Stimulated activated CD8-positive, alpha-beta memory T cell treated with anti-CD3 and anti-CD28 coated beads, Interleukin-12 subunit alpha, Interleukin-12 subunit beta, amount 100 ng/mL, for 24 hours (primary cell): ENCODE measurements at regions not wholly inside any gene's neighbourhood (a gene's known extent, or its start where the extent isn't known, plus 50 kb on each side); places are given as distances from the start of the nearest gene placed in this dataset.
"Not testable (repeated sequence)": the region's sequence is repeated elsewhere in the genome, so short reads cannot be mapped to it uniquely, and the experiment has no call there.

Experiments
- DNase-seq: peaks from one replicate; pipeline ENCODE4 v3.0.0-alpha.2; 2020; ENCODE audit errors: extremely low read depth

DNA sequence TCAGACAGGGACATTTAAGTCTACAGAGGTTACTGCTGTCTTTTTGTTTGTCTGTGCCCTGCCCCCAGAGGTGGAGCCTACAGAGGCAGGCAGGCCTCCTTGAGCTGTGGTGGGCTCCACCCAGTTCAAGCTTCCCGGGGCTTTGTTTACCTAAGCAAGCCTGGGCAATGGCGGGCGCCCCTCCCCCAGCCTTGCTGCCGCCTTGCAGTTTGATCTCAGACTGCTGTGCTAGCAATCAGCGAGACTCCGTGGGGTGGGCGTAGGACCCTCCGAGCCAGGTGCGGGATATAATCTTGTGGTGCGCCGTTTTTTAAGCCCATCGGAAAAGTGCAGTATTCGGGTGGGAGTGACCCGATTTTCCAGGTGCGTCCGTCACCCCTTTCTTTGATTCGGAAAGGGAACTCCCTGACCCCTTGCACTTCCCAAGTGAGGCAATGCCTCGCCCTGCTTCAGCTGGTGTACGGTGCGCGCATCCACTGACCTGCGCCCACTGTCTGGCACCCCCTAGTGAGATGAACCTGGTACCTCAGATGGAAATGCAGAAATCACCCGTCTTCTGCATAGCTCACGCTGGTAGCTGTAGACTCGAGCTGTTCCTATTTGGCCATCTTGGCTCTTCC lies 134.1 kb upstream of the KITLG start:
- not testable (repeated sequence) for DNase-seq

DNA sequence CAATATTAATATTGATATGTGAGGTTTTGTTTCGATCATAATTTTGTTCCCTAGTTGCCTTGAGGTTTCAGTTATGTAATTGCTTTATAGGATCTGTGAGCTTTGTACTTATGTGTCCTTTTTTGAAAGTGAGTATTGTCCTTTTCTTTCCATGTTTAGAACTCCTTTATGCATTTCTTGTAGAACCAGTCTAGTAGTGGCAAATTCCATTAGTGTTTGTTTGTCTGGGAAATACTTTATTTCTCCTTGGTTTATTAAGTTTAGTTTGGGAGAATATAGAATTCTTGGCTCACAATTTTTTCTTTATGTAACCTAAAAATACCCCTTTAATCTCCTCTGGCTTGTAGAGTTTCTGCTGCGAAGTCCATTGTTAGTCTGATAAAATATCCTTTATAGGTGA lies 127.5 kb upstream of the KITLG start:
- no peak for DNase-seq

DNA sequence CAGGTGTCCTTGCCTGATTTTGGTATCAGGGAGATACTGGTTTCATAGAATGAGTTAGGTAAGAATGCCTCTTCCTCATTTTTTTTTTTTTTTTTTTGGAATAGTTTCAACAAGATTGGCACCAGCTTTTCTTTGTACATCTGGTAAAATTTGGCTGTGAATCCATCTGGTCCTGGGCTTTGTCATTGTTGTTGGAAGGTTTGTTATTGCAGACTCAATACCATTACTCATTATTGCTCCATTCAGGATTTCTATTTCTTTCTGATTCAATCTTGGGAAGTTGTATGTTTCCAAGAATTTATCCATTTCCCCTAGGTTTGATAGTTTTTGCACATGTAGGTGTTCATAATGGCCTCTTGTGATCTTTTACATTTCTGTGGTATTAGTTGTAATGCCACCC lies 126.0 kb upstream of the KITLG start:
- no peak for DNase-seq

DNA sequence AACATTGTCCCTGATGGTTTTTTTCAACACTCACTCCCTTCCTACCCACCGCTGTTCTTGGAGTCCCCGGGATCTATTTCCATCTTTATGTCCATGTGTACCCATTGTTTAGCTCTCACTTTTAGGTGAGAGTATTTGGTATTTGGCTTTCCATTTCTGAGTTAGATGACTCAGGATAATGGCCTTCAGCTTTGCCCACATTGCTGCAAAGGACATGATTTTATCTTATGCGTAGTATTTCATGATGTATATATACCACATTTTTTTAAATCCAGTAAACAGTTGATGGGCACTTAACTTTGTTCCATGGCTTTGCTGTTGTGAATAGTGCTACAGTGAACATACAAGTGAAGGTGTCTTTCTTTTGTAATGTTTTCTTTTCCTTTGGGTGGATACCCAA lies 123.5 kb upstream of the KITLG start:
- DNase-seq = no peak

DNA sequence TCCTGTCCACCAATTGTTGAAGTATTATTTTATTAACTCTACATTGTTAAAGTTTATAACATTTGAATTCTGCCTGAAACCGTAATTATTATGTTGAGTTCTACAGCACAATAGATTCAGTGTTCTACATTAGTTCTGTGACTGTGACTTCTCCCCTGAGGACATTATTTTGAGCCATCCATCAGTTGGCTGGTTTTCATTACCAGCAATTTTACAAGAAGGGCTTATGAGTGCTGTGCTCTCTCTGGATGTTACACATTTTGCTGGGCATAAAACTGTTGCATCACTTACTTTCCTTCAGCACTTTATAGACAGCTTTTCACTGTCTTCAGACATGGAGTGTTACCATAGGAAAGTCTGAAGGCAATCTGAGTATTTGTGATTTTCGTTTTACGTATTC lies 118.2 kb upstream of the KITLG start:
- no peak for DNase-seq

DNA sequence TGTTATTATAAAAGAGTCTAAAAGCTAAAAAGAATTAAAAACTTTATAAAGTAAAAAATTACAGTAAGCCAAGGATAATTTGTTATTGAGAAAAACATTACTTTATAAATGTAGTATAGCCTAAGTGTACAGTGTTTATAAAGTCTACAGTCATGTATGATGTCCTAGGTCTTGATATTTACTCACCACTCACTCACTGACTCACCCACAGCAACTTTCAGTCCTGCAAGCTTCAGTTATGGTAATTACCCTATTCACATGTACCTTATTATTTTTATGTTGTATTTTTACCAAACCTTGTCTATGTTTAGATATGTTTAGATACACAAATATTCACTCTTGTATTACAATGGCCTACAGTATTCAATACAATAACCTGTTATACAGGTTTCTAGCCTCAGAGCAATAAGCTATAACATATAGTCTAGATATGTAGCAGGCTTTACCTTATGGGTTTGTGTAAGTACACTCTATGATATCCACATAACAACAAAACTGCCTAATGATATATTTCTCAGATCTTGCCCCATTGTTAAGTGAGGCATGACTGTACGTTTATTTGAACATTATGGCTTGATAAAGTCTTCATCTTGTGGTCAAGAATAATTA lies 113.7 kb upstream of the KITLG start:
- no peak for DNase-seq

DNA sequence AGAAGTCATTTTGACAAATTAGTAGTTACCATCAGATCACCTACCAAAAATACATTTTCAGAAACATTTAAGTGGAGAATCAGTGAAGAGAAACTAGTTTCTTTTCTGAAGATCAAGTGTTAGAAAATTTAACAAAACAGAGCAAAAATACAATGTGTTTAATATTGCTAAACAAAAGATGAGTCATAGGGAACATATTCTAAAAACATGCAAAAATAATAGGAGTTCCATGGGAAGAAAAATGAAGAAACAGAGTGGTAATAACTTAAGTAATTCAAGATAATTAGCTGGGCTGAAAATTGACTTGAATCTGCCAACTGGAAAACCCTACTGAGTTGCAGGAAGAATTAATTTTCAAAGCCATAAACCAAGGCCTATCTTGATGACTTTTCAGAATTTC lies 111.5 kb upstream of the KITLG start:
- no peak for DNase-seq

DNA sequence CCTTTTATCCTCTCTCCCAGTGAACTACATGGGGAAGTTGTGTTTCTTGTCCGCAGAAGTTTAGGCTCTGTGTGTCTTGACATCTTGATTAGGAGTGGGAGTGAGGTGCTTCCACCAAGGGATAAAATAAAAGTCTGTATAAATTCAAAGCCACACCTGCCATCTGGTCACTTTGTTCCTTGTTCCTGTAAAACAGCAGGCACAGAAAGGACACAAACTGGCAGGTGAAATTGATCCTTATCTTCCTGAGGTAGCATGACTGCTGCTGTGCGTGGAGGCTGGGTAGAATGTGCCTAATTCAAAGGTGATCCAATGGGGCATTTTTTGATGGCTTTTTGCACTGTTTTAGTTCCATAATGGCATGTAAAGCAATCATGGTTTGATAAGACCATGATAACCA lies 104.3 kb upstream of the KITLG start:
- no peak for DNase-seq

DNA sequence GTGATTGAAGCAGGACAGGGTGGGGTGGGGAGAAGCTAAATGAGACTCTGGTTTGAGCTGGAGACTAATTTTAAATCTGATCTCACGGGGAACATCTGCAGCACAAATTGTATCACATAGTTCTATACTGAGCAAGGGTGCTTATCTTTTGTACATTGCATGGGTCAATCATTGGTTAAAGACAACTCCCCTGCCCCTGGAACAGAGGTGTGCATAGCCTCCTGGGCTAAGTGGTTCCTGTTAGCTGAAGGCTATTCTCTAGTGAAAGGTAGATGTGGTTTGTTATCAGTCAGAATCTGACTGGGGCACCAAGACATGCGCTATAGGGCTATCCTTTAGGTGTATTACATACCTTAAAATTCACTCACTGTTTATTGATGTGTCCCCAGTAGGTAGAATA lies 103.9 kb upstream of the KITLG start:
- no peak for DNase-seq

DNA sequence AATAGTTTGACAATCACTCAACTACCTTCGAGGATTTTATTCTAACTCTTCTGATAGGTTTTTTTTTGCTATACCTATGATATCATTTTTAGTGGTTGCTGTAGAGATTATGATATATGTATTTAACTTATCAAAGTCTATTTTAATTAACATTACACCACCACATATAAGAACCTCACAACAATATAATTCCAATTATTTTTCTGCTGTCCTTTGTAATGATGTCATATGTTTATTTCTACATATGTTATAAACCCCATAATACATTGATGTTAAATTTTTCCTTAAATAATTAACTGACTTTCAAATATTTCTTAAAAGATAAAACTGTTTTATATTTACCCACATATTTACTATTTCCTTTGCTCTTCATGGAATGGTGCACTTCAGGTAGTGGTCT lies 103.4 kb upstream of the KITLG start:
- no peak for DNase-seq

DNA sequence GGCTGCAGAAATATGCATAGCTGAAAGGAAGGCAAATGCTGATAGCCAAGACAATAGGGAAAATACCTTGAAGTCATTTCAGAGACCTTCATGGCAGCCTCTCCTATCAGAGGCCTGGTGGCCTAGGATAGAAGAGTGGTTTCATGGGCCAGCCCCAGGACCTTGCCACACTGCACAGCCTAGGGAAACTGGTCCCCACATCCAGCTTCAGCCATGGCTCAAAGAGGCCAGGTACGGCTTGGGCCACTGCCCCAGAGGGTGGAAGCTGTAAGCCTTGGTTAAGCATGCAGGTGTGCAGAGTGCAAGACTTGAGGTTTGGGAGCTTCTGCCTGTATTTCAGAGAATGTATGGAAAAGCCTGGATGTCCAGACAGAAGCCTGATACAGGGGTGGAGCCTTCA lies 101.0 kb upstream of the KITLG start:
- no peak for DNase-seq

DNA sequence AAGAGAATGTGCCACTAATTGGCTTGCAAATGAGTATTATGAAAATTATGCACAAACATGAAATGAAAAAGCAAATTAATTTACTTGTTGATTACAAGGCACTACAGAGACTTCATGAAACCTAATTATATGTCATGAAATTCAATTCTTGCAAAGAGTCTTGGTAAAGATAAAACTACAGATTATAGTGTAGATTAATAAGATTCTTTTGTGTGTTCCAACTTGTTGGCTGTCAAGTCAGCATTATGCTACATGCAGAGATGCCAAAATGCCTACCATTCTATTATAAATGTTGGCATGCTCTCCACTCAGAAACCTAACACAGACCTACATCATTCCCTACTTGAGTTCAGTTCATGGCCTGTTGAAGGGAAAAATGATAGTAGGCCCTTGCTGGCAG lies 97.2 kb upstream of the KITLG start:
- DNase-seq = no peak

DNA sequence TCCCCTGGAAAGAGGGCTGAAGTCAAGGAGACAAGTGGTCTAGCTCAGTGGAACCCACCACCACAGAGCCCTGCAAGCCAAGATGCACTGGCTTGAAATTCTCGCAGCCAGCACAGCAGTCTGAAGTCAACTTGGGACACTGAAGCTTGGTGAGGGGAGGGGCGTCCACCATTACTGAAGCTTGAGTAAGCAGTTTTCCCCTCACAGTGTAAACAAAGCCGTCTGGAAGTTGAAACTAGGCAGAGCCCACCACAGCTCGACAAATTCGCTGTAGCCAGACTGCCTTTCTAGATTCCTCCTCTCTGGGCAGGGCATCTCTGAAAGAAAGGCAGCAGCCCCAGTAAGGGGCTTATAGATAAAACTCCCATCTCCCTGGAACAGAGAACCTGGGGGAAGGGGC lies 87.3 kb upstream of the KITLG start:
- DNase-seq = not testable (repeated sequence)

DNA sequence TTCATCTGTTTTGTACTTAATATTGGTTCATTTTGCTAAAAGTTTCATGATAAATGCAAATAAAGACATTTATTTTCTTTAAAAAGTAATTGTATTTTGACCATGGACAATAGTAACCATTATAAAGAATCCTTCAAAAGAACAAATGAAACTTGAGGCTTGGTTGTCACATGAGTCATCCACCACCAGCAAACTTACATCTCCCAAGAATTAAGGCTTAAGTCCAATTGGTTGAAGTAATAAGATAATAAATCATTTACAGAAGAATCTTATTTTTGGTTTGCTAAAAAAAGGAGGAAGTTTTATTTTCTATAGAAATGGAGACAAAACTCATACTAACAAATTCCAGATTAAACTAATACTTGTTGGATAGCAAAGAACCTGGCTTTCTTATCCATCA lies 84.8 kb upstream of the KITLG start:
- DNase-seq = no peak

DNA sequence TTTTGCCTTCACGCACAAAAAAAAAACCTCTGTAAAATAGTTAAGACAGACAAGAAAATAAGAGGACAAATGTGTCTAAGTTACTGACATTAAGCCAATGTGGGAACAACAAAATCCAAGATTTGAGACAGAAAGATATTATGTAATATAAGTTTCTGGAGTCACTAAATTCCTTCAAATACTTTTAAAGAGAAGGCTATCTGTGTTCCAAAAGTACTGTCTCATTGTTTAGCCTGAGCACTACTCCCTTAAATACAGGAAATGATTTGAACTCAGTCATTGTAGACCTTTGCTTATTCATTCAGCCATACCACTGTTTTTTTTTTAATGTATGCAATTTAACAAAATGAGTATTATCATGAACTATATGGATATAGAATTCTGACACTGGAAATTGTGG lies 82.7 kb upstream of the KITLG start:
- DNase-seq = no peak

DNA sequence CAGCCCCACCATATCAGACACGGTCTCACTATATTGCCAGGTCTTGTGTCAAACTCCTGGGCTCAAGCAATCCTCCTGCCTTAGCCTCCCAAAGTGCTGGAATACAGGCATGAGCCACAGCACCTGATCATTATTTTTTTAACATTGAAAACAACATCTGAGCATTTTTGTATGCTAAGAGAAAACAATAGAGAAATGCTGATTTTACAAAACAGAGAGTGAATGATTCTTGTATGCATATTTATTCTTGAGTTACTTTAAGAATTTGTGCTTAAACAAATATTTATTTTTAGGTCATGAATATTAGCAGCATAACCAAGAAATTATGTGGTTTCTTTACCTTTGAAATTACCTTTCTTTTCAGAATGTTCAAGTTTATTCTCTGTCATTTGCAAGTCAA lies 81.8 kb upstream of the KITLG start:
- DNase-seq = no peak

DNA sequence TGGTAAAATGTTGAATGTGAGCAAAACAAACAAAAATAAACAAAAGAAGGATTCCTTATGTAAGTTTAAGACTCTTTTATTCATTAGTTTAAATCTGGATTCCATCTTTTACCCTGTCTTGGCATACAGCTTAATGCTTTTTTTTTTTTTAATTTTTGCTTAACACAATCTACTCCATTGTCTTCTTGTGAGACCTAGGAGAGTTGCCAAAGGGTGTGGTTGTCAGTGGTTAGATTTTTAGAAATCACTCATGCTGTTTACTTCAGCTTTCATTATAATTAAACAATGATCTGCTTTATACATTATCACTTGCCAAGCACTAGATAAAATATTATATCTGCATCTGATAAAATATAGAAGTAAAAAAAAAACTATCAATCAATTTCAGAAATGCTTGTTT lies 77.7 kb upstream of the KITLG start:
- no peak for DNase-seq

DNA sequence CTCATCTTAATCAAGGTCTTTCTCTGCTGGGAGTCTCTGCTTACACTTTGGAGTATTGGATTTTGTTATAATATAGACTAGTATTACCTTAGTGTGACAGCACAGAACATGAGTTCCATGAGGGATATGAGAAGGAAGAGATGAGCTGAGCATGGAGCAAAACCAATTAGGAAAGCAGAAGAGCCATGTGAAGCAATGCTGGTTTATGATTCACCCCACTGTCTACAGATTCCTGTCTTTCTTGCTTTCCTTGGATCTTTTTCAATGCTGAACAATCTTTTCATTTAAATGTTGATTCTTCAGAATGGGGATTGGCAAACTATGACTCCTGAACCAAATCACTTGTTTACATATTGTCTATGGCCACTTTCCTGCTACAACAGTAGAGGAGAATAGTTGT lies 70.4 kb upstream of the KITLG start:
- DNase-seq = no peak

DNA sequence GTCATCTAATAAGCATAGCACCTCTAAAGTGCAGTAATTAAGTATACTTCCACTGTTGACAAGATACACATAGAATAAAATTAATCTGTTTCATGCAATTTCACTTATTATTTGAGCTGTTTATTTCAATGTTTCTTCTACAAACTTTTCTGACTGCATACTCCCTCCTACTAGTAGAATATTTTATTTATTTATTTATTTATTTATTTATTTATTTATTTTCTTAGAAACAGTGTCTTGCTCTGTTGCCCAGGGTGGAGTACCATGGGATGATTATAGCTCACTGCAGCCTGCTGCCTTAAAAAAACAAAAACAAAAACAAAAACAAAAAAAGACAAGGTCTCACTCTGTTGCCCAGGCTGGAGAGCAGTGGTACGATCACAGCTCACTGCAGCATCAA lies 68.4 kb upstream of the KITLG start:
- no peak for DNase-seq

DNA sequence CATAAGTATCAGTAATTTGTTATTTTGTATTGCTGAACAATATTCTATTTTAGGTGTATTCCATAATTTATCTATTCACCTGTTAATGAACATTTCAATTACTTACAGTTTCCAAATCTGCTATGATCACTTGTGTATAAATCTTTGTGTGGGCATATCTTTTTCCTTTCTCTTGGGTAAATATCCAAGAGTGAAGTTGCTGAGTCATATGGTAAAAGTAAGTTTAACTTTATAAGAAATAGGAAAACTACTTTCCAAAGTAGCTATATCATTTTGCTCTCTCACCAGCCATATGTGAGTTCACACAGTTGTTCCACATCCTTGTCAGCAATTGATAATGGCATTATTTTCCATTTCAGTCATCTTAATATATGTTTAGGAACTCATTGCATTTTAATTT lies 66.6 kb upstream of the KITLG start:
- no peak for DNase-seq

DNA sequence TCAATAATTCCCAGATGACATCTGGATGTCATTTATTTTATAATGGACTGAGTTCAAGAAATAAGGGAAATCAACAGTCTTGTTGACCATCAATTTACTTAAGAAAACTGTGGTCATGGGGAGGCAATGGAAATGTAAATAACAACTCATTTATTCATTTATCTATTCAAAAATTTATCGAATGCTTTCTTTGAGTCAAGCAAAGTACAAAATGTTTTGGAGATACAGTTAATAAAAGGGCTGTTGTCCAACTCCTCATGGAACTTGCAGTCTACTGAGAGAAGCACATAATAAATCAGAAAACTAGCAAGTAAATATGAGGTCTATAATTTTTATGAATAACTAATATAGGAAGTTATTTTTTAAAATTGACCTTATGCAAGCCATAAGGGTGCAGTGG lies 65.5 kb upstream of the KITLG start:
- DNase-seq = no peak

DNA sequence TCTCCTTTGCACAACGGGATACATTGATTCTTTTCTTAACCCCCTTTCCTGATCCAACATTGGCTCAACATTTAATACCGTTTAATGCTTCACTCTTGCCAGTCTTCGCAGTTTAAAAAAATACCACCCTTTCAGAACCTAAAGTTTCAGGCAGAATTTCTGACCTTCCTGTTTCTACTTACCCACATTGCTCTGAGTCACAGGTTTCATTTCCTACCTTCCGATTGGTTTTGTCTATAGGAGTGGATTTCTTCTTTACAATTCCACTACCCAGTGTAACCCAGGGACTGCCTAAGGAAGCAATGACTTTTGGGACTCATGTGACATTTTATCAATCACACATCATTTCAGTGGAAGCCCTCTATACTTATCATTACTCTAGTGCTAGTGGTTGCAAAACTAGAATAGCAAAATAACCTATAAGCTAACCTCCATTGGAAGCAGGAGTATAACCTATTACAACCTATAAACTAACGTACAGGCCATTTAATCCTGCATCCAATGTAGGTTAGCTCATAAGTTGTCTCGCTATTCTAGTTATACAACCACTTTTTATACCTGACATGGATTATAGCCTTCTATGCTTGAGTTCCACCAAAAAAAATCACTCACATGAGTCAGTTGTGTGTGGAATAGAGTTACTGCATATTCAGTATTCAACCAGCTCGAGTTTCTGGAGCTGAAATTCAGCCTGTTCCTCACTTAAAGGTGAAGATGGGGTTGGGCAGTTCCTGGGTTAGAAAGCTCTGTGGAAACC lies 64.9 kb upstream of the KITLG start:
- DNase-seq = no peak

DNA sequence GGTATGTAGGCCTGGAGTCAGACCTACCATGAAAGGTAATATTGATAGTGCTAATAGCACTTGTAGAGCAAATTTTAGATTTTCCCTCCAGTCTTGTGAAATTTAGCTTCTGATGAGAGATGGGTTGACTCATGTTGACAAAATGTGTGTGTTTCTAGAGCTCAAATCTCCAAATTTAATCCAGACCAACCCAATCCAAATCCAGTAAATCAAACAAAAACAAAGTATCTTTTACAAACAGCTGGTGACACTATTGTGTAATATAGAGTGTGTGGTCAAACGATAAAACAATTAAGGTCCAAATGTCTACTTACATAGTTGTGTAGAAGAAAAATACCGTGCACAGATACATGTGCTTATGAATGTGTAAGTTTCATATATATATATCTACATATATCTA lies 63.4 kb upstream of the KITLG start:
- DNase-seq = no peak
